ENCODE measurements at regions not wholly inside any gene's neighbourhood (a gene's known extent, or its start where the extent isn't known, plus 50 kb on each side); places are given as distances from the start of the nearest gene placed in this dataset.

GRCh38 chr2:82098617-82099016, 1794.1 kb upstream of the LRRTM1 start:
- no peak for TF ChIP-seq CTCF (IDR thresholded peaks at IDR 0.05)
- Mint-ChIP-seq H3K4me3 (no peak overlapping the region), H3K4me1 (no peaks in the 10 kb centered on the region), H3K27ac (no peak overlapping the region), H3K9me3 (peaks cover 8 to 15% of the 10 kb centered on the region in 2 donors), H3K27me3 (ENCODE audit: low read depth in 2 of 2) (no peaks in the 10 kb centered on the region), H3K36me3 (peaks cover 7% of the 10 kb centered on the region)
- no peaks in the 10 kb centered on the region for H3K9me3 ChIP-seq (ENCODE audit: control insufficient read depth, insufficient read depth, low read length)
- no CpG with 5 or more reads among the region's 1 CpG for WGBS (ENCODE audit: insufficient coverage)
- ATAC-seq (no peak), DNase-seq (no peak)
- no peaks in the 10 kb centered on the region for H3K27me3 ChIP-seq (ENCODE audit: control insufficient read depth, insufficient read depth, low read length)
- H3K36me3 ChIP-seq (ENCODE audit: control insufficient read depth, insufficient read depth, low read length) = no peaks in the 10 kb centered on the region
- no peaks in the 10 kb centered on the region for H3K4me1 ChIP-seq (ENCODE audit: control insufficient read depth, insufficient read depth, low read length)
- H3K27ac ChIP-seq (ENCODE audit: low read length) = no peak overlapping the region
- no peak overlapping the region for H3K4me3 ChIP-seq (ENCODE audit: low read length)
- intact Hi-C loops (cut with micrococcal nuclease) = no loop called here

GRCh38 chr2:82089518-82089917, 1785.0 kb upstream of the LRRTM1 start:
- intact Hi-C loops (cut with micrococcal nuclease) = no loop called here
- ATAC-seq (peak in 1 of 3 donors; percentile 45), DNase-seq (no peak)
- Histone ChIP-seq H3K4me1 (ENCODE audit: control insufficient read depth, insufficient read depth, low read length) (no peaks in the 10 kb centered on the region), H3K4me3 (ENCODE audit: low read length) (no peak overlapping the region), H3K9me3 (ENCODE audit: control insufficient read depth, insufficient read depth, low read length) (peaks cover 5% of the 10 kb centered on the region), H3K36me3 (ENCODE audit: control insufficient read depth, insufficient read depth, low read length) (no peaks in the 10 kb centered on the region), H3K27me3 (ENCODE audit: control insufficient read depth, insufficient read depth, low read length) (no peaks in the 10 kb centered on the region), H3K27ac (ENCODE audit: low read length) (no peak overlapping the region)
- H3K27me3 Mint-ChIP-seq (ENCODE audit: low read depth in 2 of 2) = no peaks in the 10 kb centered on the region
- peak overlapping the region in 1 of 2 donors; percentile 34 for H3K27ac Mint-ChIP-seq
- no peak for TF ChIP-seq CTCF (IDR thresholded peaks at IDR 0.05)
- H3K4me3 Mint-ChIP-seq = peak overlapping the region; percentile 75
- no peaks in the 10 kb centered on the region for H3K36me3 Mint-ChIP-seq
- 63% methylated on average over 3 of the region's 6 CpGs for WGBS (ENCODE audit: insufficient coverage)
- H3K4me1 Mint-ChIP-seq = no peaks in the 10 kb centered on the region
- H3K9me3 Mint-ChIP-seq = peaks cover 12 to 13% of the 10 kb centered on the region in 2 donors

- intact Hi-C loops (cut with micrococcal nuclease) = no loop called here
- DNase-seq (no peak), ATAC-seq (no peak)
- Mint-ChIP-seq H3K4me1 (no peaks in the 10 kb centered on the region), H3K27ac (no peak overlapping the region), H3K4me3 (no peak overlapping the region), H3K9me3 (peaks cover 10 to 14% of the 10 kb centered on the region in 2 donors), H3K27me3 (ENCODE audit: low read depth in 2 of 2) (no peaks in the 10 kb centered on the region), H3K36me3 (no peaks in the 10 kb centered on the region)
- Histone ChIP-seq H3K4me3 (ENCODE audit: low read length) (no peak overlapping the region), H3K27me3 (ENCODE audit: control insufficient read depth, insufficient read depth, low read length) (no peaks in the 10 kb centered on the region), H3K4me1 (ENCODE audit: control insufficient read depth, insufficient read depth, low read length) (no peaks in the 10 kb centered on the region), H3K36me3 (ENCODE audit: control insufficient read depth, insufficient read depth, low read length) (no peaks in the 10 kb centered on the region), H3K27ac (ENCODE audit: low read length) (no peak overlapping the region), H3K9me3 (ENCODE audit: control insufficient read depth, insufficient read depth, low read length) (peaks cover 5% of the 10 kb centered on the region)
- no peak for TF ChIP-seq CTCF (IDR thresholded peaks at IDR 0.05)
- 91% methylated on average over 1 of the region's 1 CpG for WGBS (ENCODE audit: insufficient coverage)
These were observed 1780.3 kb upstream of the LRRTM1 start for GRCh38 chr2:82084679-82085392.

- Histone ChIP-seq H3K4me3 (ENCODE audit: low read length) (no peak overlapping the region), H3K4me1 (ENCODE audit: control insufficient read depth, insufficient read depth, low read length) (no peaks in the 10 kb centered on the region), H3K27ac (ENCODE audit: low read length) (no peak overlapping the region), H3K36me3 (ENCODE audit: control insufficient read depth, insufficient read depth, low read length) (no peaks in the 10 kb centered on the region), H3K27me3 (ENCODE audit: control insufficient read depth, insufficient read depth, low read length) (no peaks in the 10 kb centered on the region), H3K9me3 (ENCODE audit: control insufficient read depth, insufficient read depth, low read length) (peaks cover 4% of the 10 kb centered on the region)
- no peaks in the 10 kb centered on the region for H3K4me1 Mint-ChIP-seq
- peaks cover 8 to 14% of the 10 kb centered on the region in 2 donors for H3K9me3 Mint-ChIP-seq
- no peak for DNase-seq
- TF ChIP-seq CTCF (IDR thresholded peaks at IDR 0.05) = no peak
- intact Hi-C loops (cut with micrococcal nuclease) = no loop called here
- no peaks in the 10 kb centered on the region for H3K27me3 Mint-ChIP-seq (ENCODE audit: low read depth in 2 of 2)
- H3K4me3 Mint-ChIP-seq = no peak overlapping the region
- no peak for ATAC-seq
- H3K27ac Mint-ChIP-seq = no peak overlapping the region
- WGBS (ENCODE audit: insufficient coverage) = 100% methylated on average over 1 of the region's 2 CpGs
- peaks cover 5% of the 10 kb centered on the region for H3K36me3 Mint-ChIP-seq
These were observed 1771.3 kb upstream of the LRRTM1 start for GRCh38 chr2:82075875-82076274.

All from natural killer cell (primary cell).